Upper lobe of right lung (tissue), 1 donor: ENCODE measurements at regions not wholly inside any gene's neighbourhood (a gene's known extent, or its start where the extent isn't known, plus 50 kb on each side); places are given as distances from the start of the nearest gene placed in this dataset.

Experiments
- ATAC-seq: fragments of 200-7000 bp; cut with Tn5 transposase; one replicate; pipeline ENCODE4 v1.9.1; 2020; ENCODE audit warnings: mild to moderate bottlenecking, moderate library complexity
- DNase-seq: peaks from one replicate; pipeline ENCODE4 v3.0.0-alpha.2; 2020
- H3K27ac ChIP-seq: fragments of 200-600 bp; one replicate; pipeline ENCODE4 v1.8.0; 2022
- H3K27me3 ChIP-seq: fragments of 200-600 bp; one replicate; pipeline ENCODE4 v1.8.0; 2022; ENCODE audit warnings: mild to moderate bottlenecking
- H3K36me3 ChIP-seq: fragments of 200-600 bp; one replicate; pipeline ENCODE4 v1.8.0; 2022
- H3K4me1 ChIP-seq: fragments of 200-600 bp; one replicate; pipeline ENCODE4 v1.8.0; 2022
- H3K4me3 ChIP-seq: fragments of 200-600 bp; one replicate; pipeline ENCODE4 v1.8.0; 2022; ENCODE audit warnings: mild to moderate bottlenecking
- H3K9me3 ChIP-seq: fragments of 200-600 bp; one replicate; pipeline ENCODE4 v1.8.0; 2022
- CTCF ChIP-seq: fragments of 200-600 bp; IDR thresholded peaks from one replicate; pipeline ENCODE4 v1.8.0; 2022; ENCODE audit warnings: antibody characterized with exemption
- intact Hi-C: fragments of 100-400 bp; cut with DNase I; formaldehyde crosslinking; loops from one replicate; pipeline ENCODE4 v1.11.0; 2022
- donor health status: DM: no; HTN: yes; CAD: no; lungs with severe emphysema.

GRCh38 chr5:38207343-38207742 lies 51.0 kb upstream of the EGFLAM start:
- DNase-seq (no peak), ATAC-seq (no peak)
- Histone ChIP-seq H3K36me3 (no peaks in the 10 kb centered on the region), H3K4me1 (no peaks in the 10 kb centered on the region), H3K9me3 (no peaks in the 10 kb centered on the region), H3K27me3 (peaks cover 4% of the 10 kb centered on the region), H3K4me3 (no peak overlapping the region), H3K27ac (no peak overlapping the region)
- intact Hi-C loops, result no loop called here
- no peak for TF ChIP-seq CTCF

GRCh38 chr5:38202741-38203140 lies 55.6 kb upstream of the EGFLAM start:
- Histone ChIP-seq H3K4me1 (no peaks in the 10 kb centered on the region), H3K27ac (no peak overlapping the region), H3K36me3 (no peaks in the 10 kb centered on the region), H3K4me3 (no peak overlapping the region), H3K9me3 (no peaks in the 10 kb centered on the region), H3K27me3 (peaks cover 4% of the 10 kb centered on the region)
- DNase-seq, result no peak
- intact Hi-C loops, result no loop called here
- no peak for ATAC-seq
- no peak for TF ChIP-seq CTCF

- intact Hi-C loops, result no loop called here
- H3K9me3 ChIP-seq, result no peaks in the 10 kb centered on the region
- ATAC-seq (no peak), DNase-seq (no peak)
- no peaks in the 10 kb centered on the region for H3K36me3 ChIP-seq
- no peaks in the 10 kb centered on the region for H3K27me3 ChIP-seq
- no peak for TF ChIP-seq CTCF
- H3K27ac ChIP-seq, result no peak overlapping the region
- H3K4me1 ChIP-seq, result no peaks in the 10 kb centered on the region
- no peak overlapping the region for H3K4me3 ChIP-seq
Measured at GRCh38 chr5:38200872-38201557, 57.3 kb upstream of the EGFLAM start.

- peaks cover 19% of the 10 kb centered on the region for H3K27me3 ChIP-seq
- TF ChIP-seq CTCF, result no peak
- H3K4me1 ChIP-seq, result no peaks in the 10 kb centered on the region
- no peak overlapping the region for H3K4me3 ChIP-seq
- H3K9me3 ChIP-seq, result no peaks in the 10 kb centered on the region
- ATAC-seq, result no peak
- no peaks in the 10 kb centered on the region for H3K36me3 ChIP-seq
- intact Hi-C loops, result loop anchor here (10.0 kb wide), 1 partner anchor 362 kb away; no protein-coding TSS in a partner anchor
- H3K27ac ChIP-seq, result no peak overlapping the region
- no peak for DNase-seq
Measured at GRCh38 chr5:38197118-38197517, 61.2 kb upstream of the EGFLAM start.

GRCh38 chr5:38193015-38193581 lies 65.3 kb upstream of the EGFLAM start:
- H3K27ac ChIP-seq, result no peak overlapping the region
- ATAC-seq, result peak; percentile 91
- peak; percentile 80 for DNase-seq
- peaks cover 19% of the 10 kb centered on the region for H3K27me3 ChIP-seq
- peak; percentile 88 for TF ChIP-seq CTCF
- no peaks in the 10 kb centered on the region for H3K9me3 ChIP-seq
- no peak overlapping the region for H3K4me3 ChIP-seq
- intact Hi-C loops, result loop anchor here (10.0 kb wide), 1 partner anchor 358 kb away; no protein-coding TSS in a partner anchor
- H3K4me1 ChIP-seq, result no peaks in the 10 kb centered on the region
- no peaks in the 10 kb centered on the region for H3K36me3 ChIP-seq
